ENCODE measurements at regions not wholly inside any gene's neighbourhood (a gene's known extent, or its start where the extent isn't known, plus 50 kb on each side); places are given as distances from the start of the nearest gene placed in this dataset.
"Not testable (repeated sequence)": the region's sequence is repeated elsewhere in the genome, so short reads cannot be mapped to it uniquely, and the experiment has no call there.

- H3K27ac Mint-ChIP-seq; H3K27me3 Mint-ChIP-seq; H3K36me3 Mint-ChIP-seq; H3K4me1 Mint-ChIP-seq (ENCODE audit: low read depth); H3K4me3 Mint-ChIP-seq: not testable (repeated sequence)
- peaks cover 13% of the 10 kb centered on the region for H3K9me3 Mint-ChIP-seq (ENCODE audit: low read depth)
Observed at GRCh38 chr12:39699079-39699478, 79.5 kb upstream of the ABCD2 start.

GRCh38 chr12:39697108-39697507 is 77.5 kb upstream of the ABCD2 start:
- H3K27ac Mint-ChIP-seq, result no peak overlapping the region
- H3K36me3 Mint-ChIP-seq, result peaks cover 10% of the 10 kb centered on the region
- H3K4me3 Mint-ChIP-seq, result no peak overlapping the region
- H3K9me3 Mint-ChIP-seq (ENCODE audit: low read depth), result peaks cover 13% of the 10 kb centered on the region
- peaks cover 1% of the 10 kb centered on the region for H3K27me3 Mint-ChIP-seq
- peaks cover 4% of the 10 kb centered on the region for H3K4me1 Mint-ChIP-seq (ENCODE audit: low read depth)

- Mint-ChIP-seq H3K27ac (no peak overlapping the region), H3K4me3 (no peak overlapping the region), H3K4me1 (ENCODE audit: low read depth) (peaks cover 10% of the 10 kb centered on the region), H3K36me3 (peaks cover 3% of the 10 kb centered on the region), H3K27me3 (peaks cover 1% of the 10 kb centered on the region), H3K9me3 (ENCODE audit: low read depth) (peaks cover 6% of the 10 kb centered on the region)
Observed at GRCh38 chr12:39692258-39692853, 72.8 kb upstream of the ABCD2 start.

- Mint-ChIP-seq H3K27ac (no peak overlapping the region), H3K4me3 (no peak overlapping the region), H3K4me1 (ENCODE audit: low read depth) (peaks cover 37% of the 10 kb centered on the region), H3K9me3 (ENCODE audit: low read depth) (no peaks in the 10 kb centered on the region), H3K27me3 (no peaks in the 10 kb centered on the region), H3K36me3 (peaks cover 11% of the 10 kb centered on the region)
Observed at GRCh38 chr12:39685854-39686657, 66.5 kb upstream of the ABCD2 start.

GRCh38 chr12:39682689-39683477 is 63.3 kb upstream of the ABCD2 start:
- peaks cover 30% of the 10 kb centered on the region for H3K36me3 Mint-ChIP-seq
- peak overlapping the region; percentile 91 for H3K27ac Mint-ChIP-seq
- peak overlapping the region; percentile 82 for H3K4me3 Mint-ChIP-seq
- no peaks in the 10 kb centered on the region for H3K27me3 Mint-ChIP-seq
- H3K4me1 Mint-ChIP-seq (ENCODE audit: low read depth), result peaks cover 37% of the 10 kb centered on the region
- peaks cover 15% of the 10 kb centered on the region for H3K9me3 Mint-ChIP-seq (ENCODE audit: low read depth)

- no peak overlapping the region for H3K27ac Mint-ChIP-seq
- H3K9me3 Mint-ChIP-seq (ENCODE audit: low read depth), result peaks cover 38% of the 10 kb centered on the region
- H3K27me3 Mint-ChIP-seq, result no peaks in the 10 kb centered on the region
- H3K4me1 Mint-ChIP-seq (ENCODE audit: low read depth), result peaks cover 23% of the 10 kb centered on the region
- H3K36me3 Mint-ChIP-seq, result peaks cover 41% of the 10 kb centered on the region
- H3K4me3 Mint-ChIP-seq, result no peak overlapping the region
Observed at GRCh38 chr12:39675263-39675662, 55.7 kb upstream of the ABCD2 start.

- peaks cover 37% of the 10 kb centered on the region for H3K36me3 Mint-ChIP-seq
Observed at GRCh38 chr12:39672976-39673375, 53.4 kb upstream of the ABCD2 start.

GRCh38 chr12:39671898-39672875 is 52.6 kb upstream of the ABCD2 start:
- no peaks in the 10 kb centered on the region for H3K27me3 Mint-ChIP-seq
- no peak overlapping the region for H3K4me3 Mint-ChIP-seq
- peaks cover 24% of the 10 kb centered on the region for H3K9me3 Mint-ChIP-seq (ENCODE audit: low read depth)
- H3K27ac Mint-ChIP-seq, result no peak overlapping the region
- H3K36me3 Mint-ChIP-seq, result peaks cover 40% of the 10 kb centered on the region
- H3K4me1 Mint-ChIP-seq (ENCODE audit: low read depth), result peaks cover 36% of the 10 kb centered on the region

More at GRCh38 chr12:39672976-39673375, 53.4 kb upstream of the ABCD2 start:
- Mint-ChIP-seq H3K4me1 (ENCODE audit: low read depth) (peaks cover 36% of the 10 kb centered on the region), H3K27me3 (no peaks in the 10 kb centered on the region), H3K27ac (no peak overlapping the region), H3K4me3 (no peak overlapping the region), H3K9me3 (ENCODE audit: low read depth) (peaks cover 25% of the 10 kb centered on the region)

- H3K27me3 Mint-ChIP-seq, result not testable (repeated sequence)
- H3K27ac Mint-ChIP-seq, result peak overlapping the region; percentile 75
- H3K4me3 Mint-ChIP-seq, result peak overlapping the region; percentile 32
- H3K36me3 Mint-ChIP-seq, result peaks cover 45% of the 10 kb centered on the region
- H3K4me1 Mint-ChIP-seq (ENCODE audit: low read depth), result peaks cover 36% of the 10 kb centered on the region
- H3K9me3 Mint-ChIP-seq (ENCODE audit: low read depth), result peaks cover 26% of the 10 kb centered on the region
Observed at GRCh38 chr12:39669539-39669938, 49.9 kb upstream of the ABCD2 start.
